Hepatocyte (in vitro differentiated cells): ENCODE measurements at regions not wholly inside any gene's neighbourhood (a gene's known extent, or its start where the extent isn't known, plus 50 kb on each side); places are given as distances from the start of the nearest gene placed in this dataset.

Source experiments
- DNase-seq: peaks from one replicate; pipeline ENCODE4 v3.0.0-alpha.2; 2016; ENCODE audit warnings: low spot score
- H2AFZ ChIP-seq: fragments of 200-600 bp; sonication (generic); 2 replicates; pipeline ENCODE4 v1.6.0; 2016; ENCODE audit warnings: antibody characterized with exemption, mild to moderate bottlenecking
- H3K27ac ChIP-seq: fragments of 200-600 bp; sonication (generic); 2 replicates; pipeline ENCODE4 v1.5.1; 2016; ENCODE audit warnings: mild to moderate bottlenecking
- H3K27me3 ChIP-seq: fragments of 200-600 bp; sonication (generic); 2 replicates; pipeline ENCODE4 v1.6.1; 2016
- H3K36me3 ChIP-seq: fragments of 200-600 bp; sonication (generic); replicated peaks from 2 replicates; pipeline ENCODE4 v1.5.1; 2016; ENCODE audit warnings: low read depth; ENCODE audit not compliant: insufficient read depth
- H3K4me1 ChIP-seq: fragments of 200-600 bp; sonication (generic); 2 replicates; pipeline ENCODE4 v1.5.1; 2016; ENCODE audit warnings: mild to moderate bottlenecking, moderate library complexity; ENCODE audit not compliant: insufficient read depth
- H3K4me2 ChIP-seq: fragments of 200-600 bp; sonication (generic); 2 replicates; pipeline ENCODE4 v1.6.0; 2016
- H3K4me3 ChIP-seq: fragments of 200-600 bp; sonication (generic); 2 replicates; pipeline ENCODE4 v1.5.1; 2016; ENCODE audit warnings: mild to moderate bottlenecking
- H3K79me2 ChIP-seq: fragments of 200-600 bp; sonication (generic); 2 replicates; pipeline ENCODE4 v1.6.0; 2017; ENCODE audit warnings: mild to moderate bottlenecking
- H3K9me2 ChIP-seq: fragments of 200-600 bp; sonication (generic); replicated peaks from 2 replicates; pipeline ENCODE4 v1.6.0; 2017; ENCODE audit warnings: mild to moderate bottlenecking; ENCODE audit not compliant: insufficient read depth
- H3K9me3 ChIP-seq: fragments of 200-600 bp; sonication (generic); 2 replicates; pipeline ENCODE4 v1.5.1; 2016; ENCODE audit warnings: low read depth, mild to moderate bottlenecking
- H4K20me1 ChIP-seq: fragments of 200-600 bp; sonication (generic); 2 replicates; pipeline ENCODE4 v1.6.0; 2016; ENCODE audit warnings: mild to moderate bottlenecking; ENCODE audit not compliant: insufficient read depth, poor library complexity, severe bottlenecking
- CTCF ChIP-seq: fragments of 200-600 bp; sonication (generic); IDR thresholded peaks from 2 replicates; pipeline ENCODE4 v1.5.1; 2016; ENCODE audit warnings: antibody characterized with exemption, mild to moderate bottlenecking; ENCODE audit not compliant: poor library complexity
- EZH2 ChIP-seq: fragments of 200-600 bp; sonication (generic); IDR thresholded peaks from 2 replicates; pipeline ENCODE4 v1.6.1; 2016; ENCODE audit warnings: antibody characterized with exemption, mild to moderate bottlenecking, borderline replicate concordance
- EZH2phosphoT487 ChIP-seq: fragments of 200-600 bp; sonication (generic); IDR thresholded peaks from one replicate; pipeline ENCODE4 v1.6.1; 2018; ENCODE audit warnings: antibody characterized with exemption, mild to moderate bottlenecking, low read depth, moderate library complexity; ENCODE audit not compliant: unreplicated experiment, severe bottlenecking
- WGBS: methylation state at CpG from one replicate; pipeline ENCODE4 v1.1.6; 2016; ENCODE audit warnings: low lambda C conversion rate; ENCODE audit errors: missing lambda C conversion rate; 5-methylcytosine and 5-hydroxymethylcytosine counted together

- H2AFZ ChIP-seq: no peak overlapping the region
- no peaks in the 10 kb centered on the region for H3K9me2 ChIP-seq
- peaks cover 11% of the 10 kb centered on the region for H3K4me1 ChIP-seq
- H3K27ac ChIP-seq: peak overlapping the region; percentile 96
- no peaks in the 10 kb centered on the region for H3K36me3 ChIP-seq
- no peaks in the 10 kb centered on the region for H3K79me2 ChIP-seq
- H4K20me1 ChIP-seq: no peaks in the 10 kb centered on the region
- no peaks in the 10 kb centered on the region for H3K9me3 ChIP-seq
- DNase-seq: no peak
- WGBS: 89% methylated on average over 5 of the region's 5 CpGs
- no peak for TF ChIP-seq EZH2phosphoT487
- TF ChIP-seq EZH2: no peak
- TF ChIP-seq CTCF: no peak
- no peak overlapping the region for H3K4me3 ChIP-seq
- no peak overlapping the region for H3K4me2 ChIP-seq
- H3K27me3 ChIP-seq: no peaks in the 10 kb centered on the region
Observed at GRCh38 chr7:134375206-134375605, 58.5 kb upstream of the SLC35B4 start.

GRCh38 chr7:134374791-134375190, 58.1 kb upstream of the SLC35B4 start:
- Histone ChIP-seq H3K36me3 (no peaks in the 10 kb centered on the region), H3K9me2 (no peaks in the 10 kb centered on the region), H2AFZ (no peak overlapping the region), H3K27me3 (no peaks in the 10 kb centered on the region), H3K27ac (peak overlapping the region; percentile 96), H3K4me2 (no peak overlapping the region), H3K4me3 (no peak overlapping the region), H3K9me3 (no peaks in the 10 kb centered on the region), H3K79me2 (no peaks in the 10 kb centered on the region), H4K20me1 (no peaks in the 10 kb centered on the region), H3K4me1 (peaks cover 11% of the 10 kb centered on the region)
- TF ChIP-seq EZH2phosphoT487 (no peak), EZH2 (no peak), CTCF (no peak)
- 83% methylated on average over 4 of the region's 4 CpGs for WGBS
- DNase-seq: no peak

GRCh38 chr7:134374291-134374690, 57.6 kb upstream of the SLC35B4 start:
- Histone ChIP-seq H3K27ac (peak overlapping the region; percentile 96), H3K9me3 (no peaks in the 10 kb centered on the region), H3K4me2 (peak overlapping the region; percentile 50), H3K36me3 (no peaks in the 10 kb centered on the region), H3K4me1 (peaks cover 16% of the 10 kb centered on the region), H4K20me1 (no peaks in the 10 kb centered on the region), H2AFZ (no peak overlapping the region), H3K27me3 (no peaks in the 10 kb centered on the region), H3K79me2 (no peaks in the 10 kb centered on the region), H3K9me2 (no peaks in the 10 kb centered on the region), H3K4me3 (no peak overlapping the region)
- TF ChIP-seq CTCF (no peak), EZH2 (no peak), EZH2phosphoT487 (no peak)
- WGBS: 56% methylated on average over 1 of the region's 1 CpG
- DNase-seq: peak; percentile 69

- TF ChIP-seq EZH2: no peak
- TF ChIP-seq EZH2phosphoT487: no peak
- TF ChIP-seq CTCF: no peak
- no peaks in the 10 kb centered on the region for H3K79me2 ChIP-seq
- WGBS: 98% methylated on average over 4 of the region's 4 CpGs
- no peak overlapping the region for H3K4me2 ChIP-seq
- no peak overlapping the region for H3K4me3 ChIP-seq
- H3K27ac ChIP-seq: no peak overlapping the region
- no peaks in the 10 kb centered on the region for H3K36me3 ChIP-seq
- H3K4me1 ChIP-seq: peaks cover 26% of the 10 kb centered on the region
- H3K9me3 ChIP-seq: no peaks in the 10 kb centered on the region
- H3K9me2 ChIP-seq: no peaks in the 10 kb centered on the region
- H4K20me1 ChIP-seq: no peaks in the 10 kb centered on the region
- H2AFZ ChIP-seq: no peak overlapping the region
- H3K27me3 ChIP-seq: no peaks in the 10 kb centered on the region
- no peak for DNase-seq
Observed at GRCh38 chr7:134372858-134373257, 56.1 kb upstream of the SLC35B4 start.
